GM23338 (cell line): ENCODE measurements at regions not wholly inside any gene's neighbourhood (a gene's known extent, or its start where the extent isn't known, plus 50 kb on each side); places are given as distances from the start of the nearest gene placed in this dataset.

ENCODE experiments used
- EZH2 ChIP-seq: fragments of 200-600 bp; sonication (generic); IDR thresholded peaks from one replicate; pipeline ENCODE4 v1.8.0; 2017; ENCODE audit warnings: antibody characterized with exemption, mild to moderate bottlenecking, low read depth; ENCODE audit not compliant: unreplicated experiment
- POLR2AphosphoS5 ChIP-seq: IDR thresholded peaks from 2 replicates; pipeline ENCODE4 v1.6.1; 2016; ENCODE audit warnings: antibody characterized with exemption, low read depth
- ZNF114 ChIP-seq: fragments of 250-450 bp; sonication (Bioruptor Pico); IDR thresholded peaks from 2 replicates; pipeline ENCODE4 v1.5.0; 2020; ENCODE audit warnings: mild to moderate bottlenecking, moderate library complexity
- TF ChIP-seq, protein P1 (sequence below), 2 experiments: fragments of 200-600 bp in 1 of 2; sonication (generic) in 1 of 2; conservative IDR thresholded peaks; 2 replicates each; pipeline versions ENCODE4 v1.5.1 to v1.6.1; 2016 to 2017; ENCODE audit warnings: antibody characterized with exemption in 2 of 2, low read depth in 2 of 2, mild to moderate bottlenecking in 2 of 2, moderate library complexity in 1 of 2
- TF ChIP-seq, protein P2 (sequence below): IDR thresholded peaks from one replicate; pipeline ENCODE4 v1.6.1; 2018; ENCODE audit warnings: antibody characterized with exemption; ENCODE audit not compliant: unreplicated experiment

DNA sequence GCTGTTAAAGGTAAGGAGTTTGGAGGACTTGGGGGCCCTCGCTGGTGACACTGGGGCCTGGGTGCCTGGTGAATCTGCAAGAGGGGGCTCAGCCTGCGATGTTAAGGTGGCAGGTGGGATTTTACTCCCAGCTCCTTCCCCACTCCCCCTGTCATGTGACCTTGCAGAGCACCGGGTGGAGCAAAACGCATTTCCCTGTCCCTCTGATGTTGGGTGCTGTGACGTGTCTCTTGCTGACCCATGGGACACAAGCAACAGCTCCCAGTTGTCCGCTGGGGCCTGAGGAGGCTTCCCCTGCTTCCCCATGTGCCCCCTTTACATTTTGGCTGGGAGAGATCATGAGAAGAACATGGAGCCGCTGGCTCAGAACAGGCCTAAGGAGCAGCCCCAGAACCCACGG is 319.0 kb downstream of the MATN1 start:
- TF ChIP-seq EZH2 (no peak), POLR2AphosphoS5 (no peak), ZNF114 (CRISPR knock-in tag) (no peak)
- TF ChIP-seq, protein P1, sequence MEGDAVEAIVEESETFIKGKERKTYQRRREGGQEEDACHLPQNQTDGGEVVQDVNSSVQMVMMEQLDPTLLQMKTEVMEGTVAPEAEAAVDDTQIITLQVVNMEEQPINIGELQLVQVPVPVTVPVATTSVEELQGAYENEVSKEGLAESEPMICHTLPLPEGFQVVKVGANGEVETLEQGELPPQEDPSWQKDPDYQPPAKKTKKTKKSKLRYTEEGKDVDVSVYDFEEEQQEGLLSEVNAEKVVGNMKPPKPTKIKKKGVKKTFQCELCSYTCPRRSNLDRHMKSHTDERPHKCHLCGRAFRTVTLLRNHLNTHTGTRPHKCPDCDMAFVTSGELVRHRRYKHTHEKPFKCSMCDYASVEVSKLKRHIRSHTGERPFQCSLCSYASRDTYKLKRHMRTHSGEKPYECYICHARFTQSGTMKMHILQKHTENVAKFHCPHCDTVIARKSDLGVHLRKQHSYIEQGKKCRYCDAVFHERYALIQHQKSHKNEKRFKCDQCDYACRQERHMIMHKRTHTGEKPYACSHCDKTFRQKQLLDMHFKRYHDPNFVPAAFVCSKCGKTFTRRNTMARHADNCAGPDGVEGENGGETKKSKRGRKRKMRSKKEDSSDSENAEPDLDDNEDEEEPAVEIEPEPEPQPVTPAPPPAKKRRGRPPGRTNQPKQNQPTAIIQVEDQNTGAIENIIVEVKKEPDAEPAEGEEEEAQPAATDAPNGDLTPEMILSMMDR (conservative IDR thresholded peaks at IDR 0.05; ENCODE audit: low read depth in 2 of 2) = no peak
- TF ChIP-seq, protein P2, sequence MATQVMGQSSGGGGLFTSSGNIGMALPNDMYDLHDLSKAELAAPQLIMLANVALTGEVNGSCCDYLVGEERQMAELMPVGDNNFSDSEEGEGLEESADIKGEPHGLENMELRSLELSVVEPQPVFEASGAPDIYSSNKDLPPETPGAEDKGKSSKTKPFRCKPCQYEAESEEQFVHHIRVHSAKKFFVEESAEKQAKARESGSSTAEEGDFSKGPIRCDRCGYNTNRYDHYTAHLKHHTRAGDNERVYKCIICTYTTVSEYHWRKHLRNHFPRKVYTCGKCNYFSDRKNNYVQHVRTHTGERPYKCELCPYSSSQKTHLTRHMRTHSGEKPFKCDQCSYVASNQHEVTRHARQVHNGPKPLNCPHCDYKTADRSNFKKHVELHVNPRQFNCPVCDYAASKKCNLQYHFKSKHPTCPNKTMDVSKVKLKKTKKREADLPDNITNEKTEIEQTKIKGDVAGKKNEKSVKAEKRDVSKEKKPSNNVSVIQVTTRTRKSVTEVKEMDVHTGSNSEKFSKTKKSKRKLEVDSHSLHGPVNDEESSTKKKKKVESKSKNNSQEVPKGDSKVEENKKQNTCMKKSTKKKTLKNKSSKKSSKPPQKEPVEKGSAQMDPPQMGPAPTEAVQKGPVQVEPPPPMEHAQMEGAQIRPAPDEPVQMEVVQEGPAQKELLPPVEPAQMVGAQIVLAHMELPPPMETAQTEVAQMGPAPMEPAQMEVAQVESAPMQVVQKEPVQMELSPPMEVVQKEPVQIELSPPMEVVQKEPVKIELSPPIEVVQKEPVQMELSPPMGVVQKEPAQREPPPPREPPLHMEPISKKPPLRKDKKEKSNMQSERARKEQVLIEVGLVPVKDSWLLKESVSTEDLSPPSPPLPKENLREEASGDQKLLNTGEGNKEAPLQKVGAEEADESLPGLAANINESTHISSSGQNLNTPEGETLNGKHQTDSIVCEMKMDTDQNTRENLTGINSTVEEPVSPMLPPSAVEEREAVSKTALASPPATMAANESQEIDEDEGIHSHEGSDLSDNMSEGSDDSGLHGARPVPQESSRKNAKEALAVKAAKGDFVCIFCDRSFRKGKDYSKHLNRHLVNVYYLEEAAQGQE = no peak
